HG03469 (cell line): ENCODE measurements at regions not wholly inside any gene's neighbourhood (a gene's known extent, or its start where the extent isn't known, plus 50 kb on each side); places are given as distances from the start of the nearest gene placed in this dataset.

Source experiments
- ATAC-seq: cut with Tn5 transposase; IDR thresholded peaks from one replicate; pipeline ENCODE4 v1.9.1; 2021; ENCODE audit warnings: mild to moderate bottlenecking, moderate library complexity, moderate number of reproducible peaks; ENCODE audit not compliant: unreplicated experiment

DNA sequence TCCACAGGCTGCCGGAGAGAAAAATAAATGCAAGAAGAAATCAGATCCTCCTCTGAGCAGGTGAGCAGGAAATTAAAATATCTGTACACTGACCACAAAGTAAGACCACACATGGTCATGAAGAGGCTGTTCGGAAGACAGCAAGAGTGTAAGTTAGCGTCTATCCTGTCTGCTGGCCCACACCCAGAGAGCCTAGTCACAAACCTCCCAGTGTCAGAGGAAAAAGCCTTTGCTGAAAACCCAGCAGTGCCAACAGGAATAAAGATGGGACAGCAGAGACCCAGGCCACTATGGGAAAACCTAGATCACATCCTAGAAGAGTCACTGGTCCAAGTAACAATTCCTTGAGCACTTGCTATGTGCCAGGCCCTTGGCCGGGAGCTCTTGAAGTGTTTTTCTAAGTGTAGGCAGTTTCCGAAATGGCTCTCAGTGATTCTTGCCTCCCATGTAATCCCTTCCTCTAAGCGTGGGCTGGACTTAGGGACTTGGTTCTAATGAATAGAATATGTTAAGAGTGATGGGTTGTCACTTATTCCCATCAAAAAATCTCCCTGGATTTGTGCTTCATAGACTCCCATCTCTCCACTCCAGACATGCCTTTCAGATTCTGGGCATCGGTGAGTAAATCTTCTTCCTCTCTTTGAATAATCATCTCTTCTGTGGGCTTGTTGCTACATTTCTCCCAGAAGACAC lies 110.9 kb upstream of the PKDCC start:
- no peak for ATAC-seq

DNA sequence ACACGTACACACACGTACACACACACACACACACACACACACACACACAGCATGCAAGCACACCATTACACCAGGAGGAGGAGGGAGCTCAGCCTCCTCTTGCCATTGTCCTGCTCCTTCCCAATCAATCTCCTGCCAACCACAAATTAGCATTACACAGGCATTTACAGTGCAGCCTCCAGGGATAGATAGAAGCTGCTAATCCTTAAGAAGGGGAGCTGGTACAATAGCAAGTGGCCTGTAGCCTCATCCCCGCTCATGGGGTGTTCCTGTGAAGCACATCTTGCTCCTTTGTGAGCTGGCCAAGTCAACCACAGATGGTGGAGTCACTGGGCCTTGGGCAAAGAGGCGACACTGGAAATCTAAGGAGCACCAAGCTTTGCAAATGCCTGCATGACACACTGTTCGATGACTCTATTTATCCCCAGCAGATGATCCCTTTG lies 110.3 kb upstream of the PKDCC start:
- ATAC-seq, result no peak

DNA sequence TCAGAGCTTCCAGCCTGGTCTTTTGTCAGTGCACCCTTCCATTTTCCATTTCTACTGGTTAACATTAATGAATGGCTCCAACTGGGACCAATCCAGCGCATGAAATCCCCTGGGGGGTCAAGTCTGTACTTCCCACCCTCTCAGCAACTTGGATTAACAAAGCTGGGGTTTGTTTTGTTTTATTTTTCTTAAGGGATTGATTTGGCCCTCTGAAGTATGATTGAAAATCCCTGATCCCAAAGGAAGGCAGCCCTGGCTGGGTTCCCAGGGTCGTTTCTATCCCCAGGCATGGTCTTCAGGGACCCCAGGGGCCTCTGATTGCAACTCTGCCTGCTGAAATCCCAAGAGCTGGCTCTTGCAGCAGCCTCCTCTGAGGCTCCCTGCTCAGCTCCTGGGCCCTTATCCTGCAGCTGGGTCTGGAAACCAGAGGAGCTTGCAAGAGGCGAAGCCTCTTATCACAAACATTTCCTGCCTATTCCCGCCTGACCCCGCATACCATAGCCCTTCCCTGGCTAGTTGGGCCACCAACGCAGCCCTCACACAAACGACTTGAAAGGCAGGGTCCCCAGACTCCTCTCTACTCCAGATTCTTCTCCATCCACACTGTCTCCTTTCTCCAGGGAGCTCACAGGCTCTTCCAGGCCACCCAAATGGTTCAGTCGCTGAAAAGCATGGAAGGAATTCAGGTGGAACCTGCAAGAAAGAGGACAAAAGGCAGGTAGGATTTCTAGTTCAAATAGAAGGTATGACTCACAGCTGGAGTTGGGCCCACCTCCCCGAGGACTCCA lies 109.7 kb upstream of the PKDCC start:
- ATAC-seq, result no peak

DNA sequence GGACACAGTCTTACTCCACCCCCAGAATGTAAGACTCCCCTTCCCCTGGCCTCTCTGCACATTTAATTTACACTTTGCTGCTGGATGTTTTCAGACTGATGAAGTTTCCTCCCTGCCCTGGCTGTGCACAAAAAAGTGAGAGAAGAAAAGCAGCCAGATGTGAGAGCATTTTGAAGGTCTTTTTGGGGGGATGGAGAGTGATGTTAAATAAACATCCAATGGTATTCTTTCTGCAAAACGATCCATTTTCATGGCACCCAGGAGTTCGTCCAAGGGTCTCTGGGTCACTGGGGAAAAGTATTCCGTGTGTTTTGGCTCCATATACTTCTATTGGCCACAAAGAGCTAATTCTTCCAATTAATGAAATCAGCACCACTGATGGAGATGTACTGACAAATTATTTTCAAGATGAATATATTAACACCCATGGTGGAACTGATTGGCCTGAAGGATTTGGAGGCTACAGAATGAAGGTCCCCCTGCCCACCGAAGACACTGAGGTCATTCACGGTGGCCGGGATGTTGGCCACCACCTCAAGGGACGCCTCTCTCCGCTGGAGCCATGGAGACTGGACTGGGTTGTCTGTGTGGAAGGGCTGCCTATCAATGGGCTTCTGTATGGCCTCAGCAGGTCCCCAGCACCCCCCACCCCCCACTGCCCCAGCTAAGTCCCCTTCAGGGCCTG lies 107.6 kb upstream of the PKDCC start:
- ATAC-seq, result no peak

DNA sequence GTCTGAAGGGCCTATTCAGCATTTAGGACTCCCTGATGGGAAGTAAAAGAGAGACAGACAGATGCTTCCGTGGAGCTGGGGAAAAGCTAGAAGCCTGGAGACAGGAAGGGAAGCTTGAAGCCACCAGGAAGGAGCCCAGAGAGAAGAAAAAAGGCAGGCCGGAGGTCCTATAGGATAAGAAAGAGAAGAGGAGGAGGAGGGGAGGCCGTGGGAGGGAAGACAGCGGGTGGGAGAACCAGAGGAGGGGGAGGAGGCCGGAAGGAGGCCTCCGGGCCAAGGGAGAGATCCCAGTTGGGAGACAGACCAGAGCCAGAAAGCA lies 107.1 kb upstream of the PKDCC start:
- no peak for ATAC-seq

DNA sequence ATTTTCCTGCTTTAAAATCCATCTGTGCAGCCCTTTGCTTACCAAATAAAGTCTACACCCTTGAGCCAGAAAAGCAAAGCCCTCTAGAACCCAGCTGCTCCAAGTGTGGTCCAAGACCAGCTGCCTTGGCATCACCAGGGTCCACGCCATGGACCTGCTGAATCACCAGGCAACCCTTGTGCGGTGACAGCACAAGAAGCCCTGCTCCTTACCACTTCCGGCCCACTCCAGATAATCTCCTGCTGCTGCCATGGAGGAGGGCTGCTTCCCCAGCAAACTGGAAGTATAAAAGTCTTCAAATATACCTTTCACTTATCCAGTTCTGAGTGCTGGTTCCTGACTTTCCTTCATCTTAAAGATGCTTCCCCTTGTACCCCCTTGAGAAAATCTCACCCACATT lies 106.0 kb upstream of the PKDCC start:
- ATAC-seq, result no peak

DNA sequence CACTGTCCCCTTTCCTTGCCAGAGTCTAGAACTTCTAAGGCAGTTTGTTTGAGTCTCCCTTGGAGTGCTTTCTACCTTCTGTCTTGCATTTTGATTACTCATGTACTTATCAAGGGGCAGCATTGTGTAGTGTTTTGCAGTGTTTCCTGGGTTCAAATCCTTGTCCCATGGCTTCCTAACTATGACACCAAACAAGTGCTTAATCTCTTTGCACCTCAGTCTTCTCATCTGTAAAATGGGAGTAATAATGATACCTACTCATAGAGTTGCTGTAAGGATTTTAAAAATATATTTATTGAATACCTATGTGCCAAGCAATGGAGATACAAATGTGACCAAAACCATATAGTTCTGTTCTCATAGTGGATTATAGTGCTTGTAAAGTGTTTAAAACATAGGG lies 105.5 kb upstream of the PKDCC start:
- no peak for ATAC-seq

DNA sequence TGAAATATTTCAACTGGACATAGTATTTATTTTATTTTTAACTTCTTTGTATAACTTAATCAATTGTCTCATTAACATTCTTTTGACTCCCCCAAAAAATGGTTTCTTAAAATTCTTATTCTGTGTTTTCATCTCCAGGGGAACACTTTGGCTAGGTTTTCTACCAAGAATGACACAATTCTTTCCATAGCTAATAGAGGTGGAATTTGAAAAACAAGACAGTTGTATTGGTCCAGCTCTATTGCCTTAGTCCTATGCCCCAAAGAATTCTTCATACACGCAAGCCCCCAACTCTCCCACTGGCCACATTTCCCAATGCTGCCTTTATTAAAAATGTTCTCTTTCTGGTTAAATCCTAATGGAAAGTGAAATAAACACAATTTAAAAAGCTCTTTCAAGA lies 104.7 kb upstream of the PKDCC start:
- no peak for ATAC-seq

DNA sequence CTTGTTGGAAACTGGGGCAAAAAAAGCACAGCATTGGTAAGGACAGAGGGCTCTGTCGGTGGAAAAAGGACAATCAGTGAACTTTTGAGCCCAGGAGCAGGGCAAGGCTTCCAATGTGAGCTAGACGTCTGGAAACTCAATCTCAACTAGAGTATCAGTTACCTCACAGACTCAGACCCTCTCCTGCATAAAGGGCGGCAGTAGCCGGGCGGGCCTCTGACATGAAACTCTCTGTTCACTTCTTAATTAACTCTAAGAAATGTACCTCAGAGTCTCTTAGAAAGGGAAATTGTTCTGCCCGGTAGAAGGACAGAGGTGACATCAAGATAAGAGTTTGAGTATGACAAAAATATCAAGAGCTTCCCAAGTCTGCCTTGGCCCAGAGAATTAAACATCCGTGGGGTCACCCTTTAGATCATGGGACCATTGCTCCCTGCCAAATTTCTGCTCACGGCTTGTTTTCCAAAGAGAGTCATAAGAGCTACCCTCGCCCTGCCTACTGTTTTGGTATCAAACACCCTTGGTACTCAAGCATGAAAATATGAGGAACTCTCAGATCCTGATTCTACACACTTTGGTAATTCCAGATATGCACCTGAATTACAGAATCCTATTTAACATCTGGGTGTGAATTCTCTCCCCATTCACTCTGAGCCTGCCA lies 103.5 kb upstream of the PKDCC start:
- ATAC-seq, result no peak

DNA sequence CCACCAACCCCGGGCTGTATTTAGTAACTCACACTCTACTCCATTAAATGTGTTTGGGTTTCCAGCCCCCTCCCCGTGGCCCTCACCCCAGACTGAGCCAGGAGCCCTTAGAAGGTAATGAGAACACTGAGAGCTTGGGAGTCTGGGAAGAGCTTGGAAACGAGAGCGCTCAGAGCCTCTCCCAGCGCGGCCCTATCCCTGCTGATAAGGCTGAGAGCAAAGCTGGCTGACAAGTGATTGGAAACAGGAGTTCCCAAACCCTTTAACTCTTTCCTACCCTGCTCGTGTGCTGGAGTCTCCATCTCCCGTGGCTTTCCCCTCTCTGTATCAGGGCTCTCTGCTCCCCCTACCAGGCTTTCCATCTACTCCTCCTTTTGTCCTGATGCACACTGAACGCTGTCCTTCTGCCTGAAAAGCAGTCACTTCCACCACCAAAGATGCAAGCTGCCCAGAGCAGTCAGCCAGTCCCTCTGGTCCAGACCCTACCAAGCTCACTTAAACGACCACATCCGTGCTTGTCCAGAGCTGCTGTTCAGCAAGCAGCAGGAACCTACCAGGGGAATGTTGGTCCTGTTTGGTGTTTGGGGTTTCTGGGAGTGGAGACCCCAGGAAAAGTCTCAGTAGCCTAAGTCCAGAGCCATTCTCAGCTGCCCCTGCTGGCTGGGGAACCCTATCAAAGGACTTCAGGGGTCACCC lies 100.0 kb upstream of the PKDCC start:
- no peak for ATAC-seq

DNA sequence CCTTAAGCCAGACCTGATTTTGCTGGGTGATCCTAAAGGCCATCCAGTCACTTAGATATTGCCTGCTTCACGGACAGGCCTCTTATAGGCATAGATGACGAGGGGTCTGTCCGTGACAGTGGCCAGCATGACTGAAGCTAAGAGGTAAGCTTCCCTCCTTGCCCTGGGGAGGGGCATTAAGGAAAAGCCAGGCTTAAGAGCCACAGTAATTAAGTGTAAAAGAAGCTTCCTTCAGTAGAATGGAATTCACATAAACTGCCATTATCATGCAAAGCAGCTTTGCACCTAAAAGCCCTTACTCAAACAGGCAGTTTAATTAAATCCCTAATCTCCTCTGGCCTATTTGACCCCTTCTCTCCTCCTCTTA lies 99.4 kb upstream of the PKDCC start:
- ATAC-seq, result no peak

DNA sequence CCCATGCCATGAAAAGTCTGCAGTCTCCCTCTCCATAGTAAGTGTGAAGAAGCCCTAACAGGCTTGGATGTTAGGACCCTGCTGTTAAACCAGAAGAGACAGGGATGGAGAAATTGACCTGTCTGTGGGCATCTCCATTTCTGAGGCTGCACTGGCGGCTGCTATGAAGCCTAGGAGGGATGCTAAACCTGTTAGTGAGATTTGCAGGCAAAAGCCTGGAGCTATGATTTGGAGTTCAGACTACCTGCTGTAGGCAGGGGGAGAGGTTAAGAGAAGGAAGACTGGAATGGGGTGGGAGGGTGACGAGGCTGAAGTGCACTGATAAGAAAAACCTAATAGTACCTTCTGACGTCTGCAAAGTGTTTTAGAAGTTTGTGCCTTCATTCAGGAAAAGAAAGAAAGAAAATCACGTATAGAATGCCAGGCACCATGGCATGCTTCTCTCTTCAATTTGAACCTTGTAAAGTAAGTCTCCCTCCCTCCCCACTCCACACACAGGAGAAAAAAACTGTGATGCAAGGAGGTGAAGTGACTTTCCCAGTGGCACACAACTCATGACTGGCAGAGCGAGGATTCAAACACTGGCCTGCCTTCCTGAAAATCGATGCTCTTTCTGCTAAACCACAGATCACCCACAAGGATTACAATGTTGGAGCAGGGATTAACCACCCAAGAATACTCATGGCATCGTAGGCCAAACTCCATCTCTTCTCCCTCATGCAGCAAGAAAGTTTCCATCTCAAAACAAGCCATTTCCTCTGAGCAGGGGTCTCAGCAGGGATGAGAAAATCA lies 98.5 kb upstream of the PKDCC start:
- ATAC-seq, result no peak

DNA sequence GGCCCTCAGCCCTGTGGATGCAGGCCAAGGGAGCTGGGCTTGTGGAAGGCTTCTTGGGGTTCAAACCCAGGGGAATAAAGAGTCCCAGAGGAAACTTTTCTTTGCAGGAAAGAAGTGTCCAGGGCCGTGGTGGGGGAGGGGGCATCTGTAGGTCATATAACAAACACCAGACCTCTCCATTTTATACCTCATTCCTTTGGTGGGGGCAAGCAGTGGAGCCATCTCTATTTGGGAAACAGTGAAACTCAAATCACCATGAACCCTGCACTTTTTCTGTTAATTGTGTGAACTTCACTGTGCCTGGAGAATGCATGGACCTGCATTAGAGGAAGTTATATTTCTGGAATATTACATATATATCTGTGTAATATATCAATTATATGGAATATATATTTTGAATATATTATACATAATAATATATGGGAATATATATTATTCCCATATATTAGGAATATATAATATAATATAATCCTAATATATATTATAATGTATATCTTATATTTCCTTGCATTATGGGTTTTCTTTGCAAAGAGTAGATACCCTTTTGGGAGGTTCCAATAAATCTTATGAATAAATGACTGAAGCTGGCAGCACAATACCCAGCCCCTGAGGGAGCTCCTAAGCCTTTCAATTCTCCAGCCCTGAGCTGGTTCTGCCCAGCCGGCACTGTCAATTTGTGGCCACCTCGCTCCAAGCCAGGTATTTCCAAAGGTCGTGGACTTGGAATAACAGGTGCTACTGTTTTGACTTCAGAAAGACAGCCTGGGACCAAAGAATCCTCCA lies 97.7 kb upstream of the PKDCC start:
- no peak for ATAC-seq

DNA sequence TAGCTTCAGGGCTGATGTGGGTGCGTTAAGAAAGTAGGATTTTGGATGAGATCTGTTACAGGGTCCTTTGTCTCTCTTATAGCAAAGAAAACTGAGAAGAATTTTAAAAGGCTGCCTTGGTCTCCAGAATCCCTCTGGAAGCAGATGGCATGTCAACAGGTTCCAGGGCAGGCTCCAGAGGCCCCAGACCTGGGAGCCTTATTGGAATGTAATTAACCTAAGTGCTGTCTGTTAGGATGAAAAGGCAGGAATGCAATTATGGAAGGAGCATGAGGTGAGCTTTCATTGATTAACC lies 97.2 kb upstream of the PKDCC start:
- ATAC-seq, result no peak

DNA sequence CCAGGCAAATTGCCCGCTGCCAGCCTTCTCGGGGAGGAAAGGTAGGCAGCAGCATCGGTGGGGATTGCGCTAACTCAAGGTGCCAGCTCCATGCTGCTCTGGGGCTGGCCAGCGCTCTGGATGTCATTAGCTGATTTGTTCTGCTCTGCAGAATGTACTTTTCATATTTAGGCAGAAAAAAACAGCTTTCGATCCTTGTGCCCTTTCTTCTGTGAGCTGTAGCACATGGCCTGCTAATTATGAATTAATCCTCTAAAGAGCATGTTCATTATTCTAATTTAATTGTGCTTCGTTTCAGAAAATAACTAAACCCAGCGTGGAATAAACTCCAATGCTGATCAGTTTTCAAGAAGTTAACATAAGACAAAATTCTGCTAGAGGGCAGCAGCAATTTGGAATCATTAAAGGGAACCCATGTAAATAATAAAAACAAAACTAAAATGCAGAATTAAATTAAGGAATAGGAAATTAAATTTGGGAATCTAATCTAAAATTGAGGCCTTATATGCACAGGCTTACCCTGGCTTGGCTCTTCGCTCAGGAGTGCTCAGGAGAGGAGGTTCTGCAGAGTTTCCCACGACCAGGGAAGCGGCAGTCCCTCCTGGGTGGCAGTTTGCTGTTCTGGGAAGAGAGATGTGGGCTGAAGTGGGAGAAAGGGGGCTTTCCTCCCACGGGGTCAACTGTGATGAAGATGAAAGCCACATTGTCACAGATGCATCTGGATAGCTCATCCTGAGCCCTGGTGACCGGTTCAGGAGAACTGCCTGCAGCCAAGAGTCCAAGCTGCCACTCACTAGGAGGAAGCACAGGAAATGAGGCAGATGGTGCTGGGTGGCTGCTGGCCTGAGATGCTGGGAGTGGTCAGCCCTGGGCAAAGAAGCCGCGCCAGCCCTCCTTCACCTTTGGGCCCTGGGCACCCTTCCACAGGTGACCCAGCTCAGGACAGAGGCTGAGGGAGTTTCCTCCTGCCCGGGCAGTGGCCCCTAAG lies 93.2 kb upstream of the PKDCC start:
- ATAC-seq, result no peak

DNA sequence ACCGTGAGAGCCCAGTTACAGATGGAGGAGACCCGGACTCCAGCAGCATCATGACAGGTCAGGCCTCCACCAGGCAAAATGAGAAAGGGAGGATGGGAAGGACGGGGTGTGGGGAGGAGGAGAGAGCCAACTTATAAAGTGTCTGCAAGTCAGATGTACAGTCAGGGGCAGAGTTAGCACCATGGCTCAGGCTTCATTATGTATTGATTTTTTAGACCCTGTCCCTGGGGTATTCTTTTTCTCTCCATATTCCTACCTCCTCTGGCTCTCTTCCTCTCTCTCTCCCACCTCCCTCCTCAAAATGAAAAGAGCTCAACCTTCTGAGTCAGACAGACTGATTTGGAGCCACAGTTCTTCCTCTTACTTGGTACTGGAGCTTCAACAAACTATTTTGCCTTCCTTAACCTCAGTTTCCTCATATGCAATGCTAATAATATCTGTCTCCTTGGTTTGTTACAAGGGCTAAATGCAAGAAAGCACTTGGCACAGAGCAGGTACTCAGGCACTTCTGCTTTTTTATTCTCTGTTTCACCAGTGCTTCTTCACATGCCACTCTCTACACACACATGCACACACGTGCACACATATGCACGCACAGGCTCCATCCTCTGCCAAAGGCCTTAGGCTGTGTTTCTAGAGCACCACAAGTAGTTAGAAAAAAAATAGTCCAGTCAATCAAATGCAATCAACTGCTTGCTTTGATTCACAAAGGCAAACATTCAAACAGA lies 92.3 kb upstream of the PKDCC start:
- ATAC-seq, result peak; percentile 66

DNA sequence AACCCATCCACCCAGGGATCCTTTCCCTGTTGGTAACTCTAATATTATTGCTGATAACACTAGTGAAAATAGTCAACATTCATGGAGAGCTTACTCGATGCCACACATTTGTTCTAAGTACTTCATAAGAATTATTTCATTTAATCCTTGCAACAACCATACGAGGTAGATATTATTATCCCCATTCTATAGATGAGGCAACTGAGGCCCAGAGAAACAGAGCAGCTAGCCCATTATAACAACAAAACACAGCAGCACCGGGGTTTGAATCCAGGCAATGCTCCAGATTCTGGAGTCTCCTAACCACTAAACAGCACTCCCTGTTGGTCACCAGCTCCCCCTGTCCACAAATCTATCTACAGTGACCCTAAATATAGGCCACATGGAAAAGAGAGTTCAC lies 90.4 kb upstream of the PKDCC start:
- no peak for ATAC-seq

DNA sequence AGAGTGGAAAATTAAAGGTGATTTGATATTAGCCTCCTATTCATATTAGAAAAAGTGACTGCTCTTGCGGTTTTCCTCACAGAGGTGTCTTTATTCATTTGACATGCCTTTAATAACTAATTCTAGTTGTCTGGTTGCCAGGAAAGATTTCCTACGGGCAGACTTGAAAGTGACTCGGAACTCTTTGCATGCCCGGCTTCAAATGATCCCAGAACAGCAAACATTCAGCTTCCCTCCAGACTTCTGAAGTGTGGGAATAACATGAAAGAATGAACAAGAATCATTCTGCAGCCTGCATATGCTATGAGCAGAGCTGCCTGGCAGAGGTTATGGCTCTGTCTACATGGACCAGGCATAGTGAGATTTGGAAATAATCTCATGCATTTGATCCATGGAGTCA lies 89.6 kb upstream of the PKDCC start:
- ATAC-seq, result no peak
